Activated CD8-positive, alpha-beta memory T cell treated with anti-CD3 and anti-CD28 coated beads for 4 hours (primary cell): ENCODE measurements at regions not wholly inside any gene's neighbourhood (a gene's known extent, or its start where the extent isn't known, plus 50 kb on each side); places are given as distances from the start of the nearest gene placed in this dataset.

Source experiments
- DNase-seq, 2 donors: peaks; one replicate each; pipeline ENCODE4 v3.0.0-alpha.2; 2020; ENCODE audit warnings: low read depth in 2 of 2

DNA sequence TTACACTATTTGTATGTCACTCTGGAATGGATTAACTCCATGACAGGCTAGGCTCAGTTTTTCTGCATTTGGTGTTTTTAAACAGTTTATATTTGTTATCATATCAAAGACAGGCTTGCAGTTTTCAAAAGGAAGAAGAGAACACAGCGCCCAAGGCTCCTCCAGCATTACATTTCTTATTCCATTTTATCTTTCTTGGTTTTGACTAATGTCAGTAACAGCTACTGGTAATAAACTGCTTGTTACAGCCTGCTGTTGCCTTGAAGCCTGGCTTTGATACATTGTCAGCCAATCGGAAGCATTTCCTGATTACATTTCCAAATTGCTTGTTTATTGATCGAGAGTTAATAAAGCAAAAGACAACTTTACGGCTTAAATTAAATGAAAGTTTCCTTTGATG lies 166.0 kb upstream of the MDFIC start:
- DNase-seq: no peak

DNA sequence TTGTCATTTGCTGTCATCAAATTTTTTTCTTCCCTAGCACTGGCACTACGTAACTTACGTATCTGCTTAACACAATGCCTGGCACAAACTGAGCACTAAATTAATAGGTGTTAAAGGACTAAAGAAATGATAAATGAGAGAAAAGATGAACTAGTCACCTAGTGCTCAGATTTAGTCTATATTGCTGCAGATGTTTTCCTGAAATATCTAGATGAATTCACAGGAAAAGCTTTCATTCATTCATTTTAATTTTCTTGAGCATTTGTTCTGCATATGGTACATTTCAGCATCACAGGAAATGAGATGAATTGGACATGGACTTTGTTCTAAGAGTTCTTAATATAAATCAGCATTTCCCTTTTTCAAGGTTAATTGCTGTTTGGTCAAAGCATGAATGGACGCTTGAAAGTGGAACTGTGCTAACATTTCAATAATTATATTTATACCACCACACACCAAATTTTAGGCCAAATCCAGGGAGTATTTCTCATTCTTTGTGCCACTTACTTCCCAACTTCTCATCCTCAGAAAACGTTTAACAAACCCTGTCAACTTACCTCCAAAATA lies 163.2 kb upstream of the MDFIC start:
- DNase-seq: no peak

DNA sequence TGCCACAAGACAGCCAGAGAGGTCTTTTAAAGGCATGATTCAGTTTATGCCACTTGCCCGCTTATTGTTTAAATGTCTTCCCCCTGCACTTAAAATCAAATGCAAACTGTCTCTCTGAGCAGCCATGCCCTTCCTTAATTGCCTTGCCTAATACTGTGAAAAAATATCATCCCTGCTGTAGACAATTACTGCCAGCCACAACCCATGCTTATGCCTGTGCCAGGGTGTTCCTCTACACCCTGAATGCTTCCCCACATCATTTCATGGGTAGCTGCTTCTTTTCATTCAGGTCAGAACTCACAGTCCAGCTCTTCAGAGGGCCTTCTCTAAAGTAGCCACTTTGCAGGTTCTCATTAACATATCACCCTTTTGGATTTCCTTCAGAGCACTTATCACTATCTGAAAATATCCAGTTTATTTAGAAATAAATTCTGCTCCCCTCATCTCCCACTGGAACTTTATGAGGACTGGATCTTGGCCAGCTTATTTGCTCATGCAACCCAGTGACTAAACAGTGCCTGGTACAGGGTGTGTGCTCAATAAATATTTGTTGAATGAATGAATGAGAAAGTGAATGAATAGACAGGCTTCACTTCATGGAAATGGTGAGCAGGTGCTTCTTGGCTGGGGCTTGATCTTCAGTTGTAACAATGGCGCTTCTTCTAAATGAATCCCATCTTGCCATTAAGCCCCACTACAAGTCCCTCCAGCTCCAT lies 162.4 kb upstream of the MDFIC start:
- no peak for DNase-seq

DNA sequence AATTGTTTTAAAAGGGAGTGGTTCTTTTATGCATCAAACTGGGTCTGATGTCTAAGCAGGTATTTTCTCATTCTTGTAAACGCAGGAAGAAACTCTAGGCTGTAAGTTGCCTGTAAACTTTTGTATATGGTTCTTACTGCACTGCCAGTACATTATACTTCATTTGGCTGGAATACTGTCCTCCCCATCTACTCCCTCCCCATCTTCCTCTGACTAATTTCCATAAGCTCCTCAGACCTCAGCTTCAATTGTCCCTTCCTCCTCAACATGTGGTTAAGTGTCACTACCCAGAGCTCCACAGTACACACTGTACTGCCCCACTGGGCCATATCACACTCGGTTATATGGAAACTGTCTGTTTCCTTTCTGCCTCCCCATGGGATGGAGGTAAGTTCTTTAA lies 161.4 kb upstream of the MDFIC start:
- no peak for DNase-seq

DNA sequence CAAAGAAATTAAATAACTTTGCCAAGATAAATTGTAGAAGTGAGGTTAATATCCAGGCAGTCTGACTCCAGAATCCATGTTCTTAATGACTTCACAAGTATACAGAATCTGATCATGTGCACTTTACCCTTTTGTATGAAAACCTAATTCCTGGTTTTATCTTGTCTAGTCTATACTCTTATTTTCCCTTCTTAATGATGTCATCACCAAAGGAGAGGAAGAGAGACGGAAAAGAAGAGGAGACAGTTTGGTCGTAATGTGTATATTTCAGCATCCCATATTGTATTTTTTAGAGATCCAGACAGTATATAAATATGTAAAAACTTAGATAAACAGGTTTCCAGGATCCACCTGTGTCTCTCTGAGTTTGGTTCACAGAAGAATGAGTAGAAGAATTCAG lies 159.9 kb upstream of the MDFIC start:
- DNase-seq: no peak

DNA sequence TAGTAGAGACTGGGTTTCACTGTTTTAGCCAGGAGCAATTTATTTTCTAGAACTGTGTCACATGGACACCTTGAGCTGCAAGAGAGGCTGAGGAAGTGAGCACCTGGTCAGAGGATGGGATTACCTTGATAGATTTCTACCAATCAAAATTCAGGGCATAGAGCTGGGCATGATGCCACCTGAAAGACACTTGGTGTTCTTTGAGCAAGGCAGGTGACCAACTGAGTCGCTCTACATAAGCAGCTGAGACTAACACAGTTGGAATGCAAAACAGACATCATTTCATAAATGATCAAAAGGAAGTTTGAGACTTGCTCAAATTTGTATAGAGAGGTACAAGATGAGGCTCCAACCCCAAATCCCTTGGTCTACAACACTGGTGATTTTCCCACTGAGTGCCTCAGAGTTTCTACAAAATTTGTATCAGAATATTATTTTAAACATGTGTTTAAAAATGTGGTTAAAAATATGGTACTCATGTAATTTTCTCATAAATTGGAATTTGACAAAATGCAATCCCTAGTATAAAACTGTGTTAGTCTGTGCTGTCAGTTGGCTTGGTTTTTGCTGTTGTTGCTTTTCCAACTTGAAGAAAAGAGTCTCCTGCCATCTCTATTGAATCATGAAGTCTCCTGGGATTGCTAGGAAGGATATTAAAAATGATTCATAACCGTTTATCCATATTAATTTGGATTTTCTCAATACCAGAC lies 156.4 kb upstream of the MDFIC start:
- DNase-seq: no peak

DNA sequence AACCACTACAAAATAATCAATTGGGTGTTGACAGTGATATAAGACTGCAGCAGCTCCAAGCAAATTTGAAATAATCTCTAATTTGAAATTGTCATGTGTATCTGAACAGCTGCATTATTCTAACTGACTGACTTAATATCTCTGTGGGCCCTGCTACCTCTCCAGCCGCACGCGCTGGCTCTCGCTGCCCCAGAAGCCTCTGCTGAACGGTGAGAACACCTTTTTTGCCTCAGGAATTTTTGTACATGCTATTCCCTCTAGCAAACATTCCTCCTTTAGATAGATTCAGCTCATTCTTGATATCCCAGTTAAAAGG lies 155.9 kb upstream of the MDFIC start:
- DNase-seq: no peak

DNA sequence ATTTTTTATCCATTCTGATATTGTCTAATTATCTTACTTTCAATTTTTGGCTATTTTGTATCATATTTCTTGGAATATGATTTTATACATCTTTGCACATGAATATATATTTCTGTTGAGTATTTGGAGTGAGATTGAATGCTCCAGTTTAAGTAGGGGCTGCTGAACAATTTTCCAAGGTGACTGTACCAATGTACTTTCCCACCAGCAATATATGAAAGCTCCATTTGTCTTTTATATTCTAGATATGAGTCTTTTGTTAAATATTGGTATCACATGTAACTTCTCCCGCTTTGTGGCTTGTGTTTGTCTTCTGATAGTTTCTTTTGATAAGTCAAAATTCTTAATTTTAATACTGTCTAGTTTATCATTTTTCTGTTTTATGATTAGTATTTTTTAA lies 144.6 kb upstream of the MDFIC start:
- DNase-seq: no peak

DNA sequence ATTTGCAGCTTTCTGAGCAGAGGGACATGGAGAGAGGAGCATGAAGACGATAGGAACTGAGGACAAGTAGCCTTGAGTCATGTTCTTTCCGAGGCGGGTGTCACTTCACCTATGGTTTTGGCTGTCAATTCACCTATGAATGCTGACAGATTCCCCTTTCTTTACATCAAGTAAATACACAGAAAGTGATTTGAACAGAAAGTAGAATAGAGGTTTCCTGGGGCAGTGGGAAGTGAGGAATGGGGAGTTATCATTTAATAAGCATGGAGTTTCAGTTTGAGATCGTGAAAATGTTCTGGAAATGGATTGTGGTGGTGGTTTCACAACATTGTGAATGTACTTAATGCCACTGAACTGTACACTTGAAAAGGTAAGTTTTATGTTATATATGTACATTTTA lies 138.4 kb upstream of the MDFIC start:
- no peak for DNase-seq

DNA sequence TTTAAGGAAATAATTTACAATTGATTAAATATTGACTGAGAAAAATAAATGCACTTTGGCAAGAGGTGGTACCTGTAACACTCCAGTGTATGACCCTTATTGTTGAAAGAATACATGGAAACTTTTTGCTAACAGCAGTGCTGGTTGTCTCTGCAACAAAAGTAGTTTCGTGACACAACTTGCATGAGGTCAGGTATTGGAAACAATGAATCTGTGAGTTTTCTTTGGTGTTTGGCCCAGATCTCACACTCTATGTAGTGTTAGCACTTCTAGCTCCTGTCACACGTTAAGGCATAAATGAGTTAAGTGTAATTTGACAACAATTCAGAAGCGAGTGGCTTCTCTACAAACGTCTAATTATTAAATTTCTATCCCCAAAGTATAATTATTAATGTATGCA lies 137.7 kb upstream of the MDFIC start:
- DNase-seq: no peak

DNA sequence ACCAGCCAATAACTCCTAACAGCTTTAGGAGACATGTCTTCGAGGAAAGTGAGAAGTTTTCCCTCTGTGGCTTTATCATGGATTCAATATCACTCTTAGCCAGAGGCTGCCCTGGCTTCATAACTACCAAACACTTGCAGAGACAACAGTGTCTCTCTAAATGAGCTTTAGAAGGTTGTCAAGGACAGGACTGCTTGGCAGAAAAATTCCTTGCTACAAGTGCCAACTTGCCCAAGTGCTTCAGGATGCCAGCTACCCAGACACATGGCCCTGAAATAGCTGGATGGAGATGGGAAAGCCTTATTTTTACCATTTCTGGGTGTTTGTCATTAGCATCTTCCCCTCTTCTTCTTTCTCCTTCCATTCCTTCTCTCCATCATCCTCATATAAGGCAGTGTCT lies 137.1 kb upstream of the MDFIC start:
- DNase-seq: no peak

DNA sequence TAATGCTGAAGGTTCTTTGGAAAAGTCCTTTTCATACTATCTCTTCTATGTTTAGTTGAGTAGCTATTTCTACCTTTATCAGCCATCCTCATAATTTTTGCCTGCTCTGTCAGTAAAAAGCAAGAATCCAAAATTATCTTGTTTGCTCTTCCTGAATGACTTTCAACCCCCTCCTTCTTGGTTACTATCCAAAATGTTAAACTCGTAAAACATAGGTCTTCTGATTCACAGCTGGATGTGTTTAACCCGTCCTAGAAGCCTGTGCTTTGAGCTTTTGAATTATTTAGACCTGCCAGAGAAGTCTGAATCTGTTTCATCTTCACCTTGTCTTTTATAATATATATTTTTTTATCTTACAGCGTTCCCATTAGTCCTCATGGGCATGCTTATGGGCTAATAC lies 136.4 kb upstream of the MDFIC start:
- DNase-seq: no peak

DNA sequence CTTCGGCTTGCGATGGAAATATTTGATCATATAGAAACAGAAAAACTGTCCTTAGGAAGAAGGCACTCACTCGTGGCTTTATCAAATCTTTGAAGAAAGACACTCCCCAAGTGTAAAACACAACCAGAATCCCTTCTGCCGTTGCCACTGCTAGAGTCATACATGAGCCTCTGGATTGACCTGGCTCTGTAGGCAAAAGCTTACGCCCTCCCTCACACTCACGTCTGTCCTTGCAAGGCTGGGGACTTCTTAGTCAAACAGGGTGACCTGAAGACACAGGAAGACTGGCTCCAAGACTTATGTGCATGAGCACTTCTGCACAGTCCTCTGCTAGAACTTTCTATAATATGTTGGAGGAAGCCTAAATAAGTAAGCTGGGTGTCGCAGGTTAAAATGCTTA lies 135.4 kb upstream of the MDFIC start:
- no peak for DNase-seq

DNA sequence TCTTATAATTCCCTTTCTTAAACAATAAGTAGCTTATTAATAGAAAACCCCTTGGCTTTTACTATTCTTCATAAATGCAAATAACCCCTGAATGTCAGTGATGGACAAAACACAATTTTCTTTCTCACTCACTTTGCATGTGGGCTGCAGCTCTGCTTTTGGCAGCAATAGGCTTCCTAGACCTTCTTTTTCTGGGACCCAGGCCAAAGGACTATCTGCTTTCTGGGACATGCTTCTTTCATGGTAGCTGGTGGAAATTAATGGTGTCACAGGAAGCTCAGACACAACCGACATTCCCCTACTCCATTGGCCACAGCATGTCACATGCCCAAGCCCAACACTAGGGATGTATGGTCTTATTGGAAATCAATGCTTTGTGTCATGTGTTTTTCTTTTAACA lies 134.3 kb upstream of the MDFIC start:
- no peak for DNase-seq

DNA sequence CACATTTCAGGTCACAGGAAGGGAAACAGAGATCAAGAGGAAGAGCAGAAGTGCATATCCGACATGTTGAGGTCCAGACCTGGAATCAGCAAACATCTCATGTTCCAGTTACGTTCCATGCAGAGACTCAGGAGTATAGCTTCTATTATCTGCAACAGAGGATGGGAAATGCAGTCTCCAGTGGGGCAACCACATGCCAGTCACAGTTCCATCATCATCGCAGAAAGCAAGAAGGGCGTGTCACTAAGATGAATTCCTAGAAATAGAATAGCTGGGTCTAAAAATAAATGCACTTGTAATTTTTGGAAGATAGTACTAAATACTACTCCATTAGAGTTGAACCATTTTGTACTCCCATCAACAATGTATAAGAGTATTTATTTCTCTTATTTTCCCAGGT lies 133.2 kb upstream of the MDFIC start:
- no peak for DNase-seq

DNA sequence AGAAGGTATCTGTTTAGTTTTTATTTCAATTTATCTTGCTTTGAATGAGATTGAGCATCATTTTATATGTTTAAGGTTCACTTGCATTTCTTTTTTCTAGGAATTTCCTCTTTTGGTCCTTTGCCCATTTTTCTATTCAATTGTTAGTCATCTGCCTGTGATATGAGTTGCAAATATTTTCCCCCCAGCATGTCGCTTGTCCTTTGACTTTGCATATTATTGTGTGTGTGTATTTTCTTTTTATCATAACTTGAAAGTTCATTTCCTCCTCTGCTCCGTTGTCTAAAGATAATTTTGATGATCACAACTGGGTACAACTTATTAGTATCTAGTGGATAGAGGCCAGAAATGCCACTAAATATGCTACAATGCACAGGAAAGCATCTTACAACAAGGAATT lies 132.7 kb upstream of the MDFIC start:
- no peak for DNase-seq

DNA sequence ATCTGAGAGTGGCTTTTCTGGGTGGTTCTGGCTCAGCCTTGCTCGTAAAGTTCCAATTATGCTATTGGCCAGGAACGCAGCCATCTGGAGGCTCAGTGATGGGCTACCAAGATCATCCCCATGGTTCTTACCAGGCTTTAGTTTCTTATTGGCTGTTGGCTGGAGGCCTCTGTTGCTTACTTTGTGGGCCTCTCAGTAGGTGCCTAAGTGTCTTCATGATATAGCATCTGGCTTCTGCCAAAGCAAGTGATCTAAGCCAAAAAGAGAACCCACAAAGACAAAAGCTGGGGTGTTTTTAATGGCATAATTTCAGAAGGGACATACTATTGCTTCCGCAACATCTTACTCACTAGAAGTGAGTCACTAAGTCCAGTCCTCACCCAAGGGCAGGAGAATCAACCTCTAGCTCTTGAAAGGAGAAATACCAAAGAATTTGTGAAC lies 132.0 kb upstream of the MDFIC start:
- no peak for DNase-seq

DNA sequence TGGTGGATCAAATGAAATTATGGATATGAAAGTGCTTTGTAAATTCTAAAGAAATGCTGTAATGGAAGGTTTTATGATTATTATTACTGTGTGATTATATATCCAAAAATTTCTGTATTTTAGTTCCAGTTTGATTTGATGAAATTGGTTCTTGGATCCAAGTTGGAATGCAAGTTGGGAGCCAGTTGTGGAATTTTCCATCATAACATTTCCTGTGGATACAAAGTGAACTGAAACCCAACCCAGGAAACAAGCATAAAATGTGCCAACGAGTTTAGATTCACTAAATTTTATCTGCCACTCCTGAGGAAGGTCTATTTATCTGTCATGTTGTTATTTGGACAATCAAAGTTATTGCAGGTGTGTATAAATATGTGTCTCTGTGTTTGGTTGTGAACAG lies 131.4 kb upstream of the MDFIC start:
- DNase-seq: no peak

DNA sequence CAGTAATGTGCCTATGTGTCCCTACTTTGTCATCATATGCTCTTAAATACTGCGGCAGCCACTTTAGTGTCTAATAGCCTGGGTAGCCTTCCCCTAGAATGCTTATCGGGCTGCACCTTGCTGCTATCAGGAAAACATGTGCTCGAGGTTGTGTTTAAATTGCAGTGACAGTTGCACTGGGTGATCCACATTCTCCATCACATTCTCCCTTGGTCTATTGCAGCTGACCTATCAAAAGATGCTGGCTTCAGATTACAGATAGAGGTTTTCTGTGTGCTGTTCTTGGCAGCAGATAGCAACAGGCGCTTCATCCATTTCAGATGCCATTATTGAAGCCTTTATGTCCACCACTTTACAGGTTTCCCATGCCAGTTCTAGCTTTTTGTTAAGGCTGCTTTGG lies 130.1 kb upstream of the MDFIC start:
- no peak for DNase-seq

DNA sequence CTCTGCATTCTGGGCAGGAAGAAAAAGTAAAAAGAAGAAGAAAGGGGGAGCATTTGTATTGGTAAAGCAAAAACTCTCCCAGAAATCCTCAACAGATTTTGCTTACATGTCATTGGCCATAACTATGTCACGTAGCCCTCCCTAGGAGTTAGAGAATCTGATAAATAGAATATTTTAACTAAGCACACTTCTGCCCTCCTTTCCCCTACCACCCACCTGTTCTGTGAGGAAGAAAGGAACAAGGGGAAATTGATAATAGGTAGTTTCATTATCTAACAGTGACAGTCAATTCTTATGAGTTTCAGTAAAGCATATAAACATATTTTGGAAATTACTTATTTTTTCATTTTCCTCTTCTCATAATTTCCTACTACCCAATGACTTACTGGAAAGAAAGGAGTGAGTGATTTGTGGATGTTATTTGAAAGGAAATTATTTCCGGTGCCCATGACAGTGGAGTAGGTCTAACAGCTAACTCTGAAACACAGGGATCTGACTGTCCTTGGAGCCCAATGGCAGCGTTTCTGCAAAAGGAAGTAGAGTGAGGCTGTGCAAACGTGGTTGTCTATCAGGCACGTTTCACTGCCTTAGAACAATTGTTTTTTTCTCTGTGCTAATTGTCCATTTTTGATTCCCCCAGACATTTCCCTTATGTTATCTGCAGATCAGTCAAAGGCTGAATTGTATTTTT lies 128.6 kb upstream of the MDFIC start:
- no peak for DNase-seq

DNA sequence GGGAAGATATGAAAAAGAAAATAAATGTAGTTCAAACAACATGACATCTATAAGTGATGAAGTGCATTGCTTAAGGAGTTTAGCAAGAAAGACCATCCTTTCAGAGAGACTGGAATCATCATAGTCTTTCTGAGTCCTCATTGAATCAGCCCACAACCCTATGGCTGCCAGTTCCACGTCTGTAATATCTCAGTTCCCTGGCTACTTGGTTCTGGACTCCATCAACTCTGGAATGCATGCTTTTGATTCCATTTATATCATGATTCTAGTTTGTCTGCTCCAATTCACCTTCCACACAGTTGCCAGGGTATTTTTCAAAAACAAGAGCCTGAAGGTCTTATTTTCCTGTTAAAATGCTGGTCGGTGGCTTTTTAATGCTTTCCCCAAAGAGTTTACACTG lies 126.4 kb upstream of the MDFIC start:
- no peak for DNase-seq

DNA sequence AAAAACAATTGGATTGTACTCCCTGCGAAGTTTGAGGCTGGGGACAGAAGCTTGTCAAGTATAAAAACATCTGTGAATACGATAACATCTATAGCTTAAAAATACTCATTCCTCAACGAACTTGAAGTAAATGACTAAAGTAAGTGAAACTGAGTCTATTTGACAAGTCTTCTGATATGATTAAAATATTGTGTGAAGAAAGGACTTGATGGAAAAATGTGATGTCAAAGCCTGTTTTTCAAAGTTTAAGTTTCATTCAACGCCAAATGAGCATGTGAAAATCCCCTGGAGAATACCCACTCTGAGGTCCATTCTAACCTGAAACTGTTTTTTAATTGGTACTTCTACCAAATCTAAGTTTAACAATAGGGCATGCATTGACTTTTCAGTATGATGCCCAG lies 122.3 kb upstream of the MDFIC start:
- DNase-seq: no peak

DNA sequence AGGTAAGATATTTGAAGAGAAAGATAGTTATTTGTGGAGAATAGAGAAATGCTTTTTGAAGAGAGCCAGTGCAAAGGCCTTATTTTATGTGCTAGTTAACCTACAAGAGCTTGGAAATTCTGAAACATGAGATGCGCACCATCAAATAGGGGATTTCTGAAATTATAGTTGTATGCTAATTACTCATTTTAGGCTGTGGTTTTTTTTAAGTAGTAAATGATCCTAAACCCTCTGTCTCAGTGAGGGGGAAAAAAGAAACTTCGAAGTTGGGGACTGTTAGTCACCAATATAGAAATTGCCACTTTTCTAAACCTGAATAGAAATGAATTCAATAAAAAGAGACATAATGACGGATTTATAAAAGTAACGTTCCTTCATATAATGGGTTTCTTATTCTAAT lies 119.3 kb upstream of the MDFIC start:
- DNase-seq: no peak
